HCT116 (cell line): ENCODE measurements at regions not wholly inside any gene's neighbourhood (a gene's known extent, or its start where the extent isn't known, plus 50 kb on each side); places are given as distances from the start of the nearest gene placed in this dataset.

Source experiments
- ATAC-seq: fragments of 200-7000 bp; cut with Tn5 transposase; 2 replicates; pipeline ENCODE4 v1.9.1; 2020; ENCODE audit warnings: mild to moderate bottlenecking, moderate library complexity
- BruUV-seq: library from RNA; stranded (reverse); fragments of 400-500 nt; replicated peaks from 2 replicates; lab custom pipeline; 2021; lab: Mats Ljungman, UMichigan
- CTCF ChIA-PET: fragments of 300-600 bp; sonication (Branson Sonifier 250); formaldehyde crosslinking; loops from one replicate; lab custom pipeline; 2021; ENCODE audit warnings: antibody characterized with exemption; lab: Charles Lee
- POLR2A ChIA-PET: fragments of 300-600, 350-600 bp; sonication (Branson Sonifier 250); formaldehyde crosslinking; loops from one replicate; lab custom pipeline; 2021; ENCODE audit warnings: antibody characterized with exemption; lab: Charles Lee
- RAD21 ChIA-PET, 2 experiments: fragments of 300-600 bp; sonication (Branson Sonifier 250); formaldehyde crosslinking; loops; one replicate each; lab custom pipeline; 2023; ENCODE audit warnings: low total read pairs in 2 of 2; ENCODE audit not compliant: uncharacterized antibody in 2 of 2, unreplicated experiment in 2 of 2, low non-redundant PET in 1 of 2; lab: Charles Lee
- DNase-seq: peaks from one replicate; pipeline ENCODE4 v3.0.0-alpha.2; 2010; ENCODE audit warnings: low read depth, low spot score
- H2AFZ ChIP-seq: fragments of 200-600 bp; shearing (Covaris generic), sonication (generic); 2 replicates; pipeline ENCODE4 v1.6.1; 2017; ENCODE audit warnings: low read depth, mixed run types, mixed read lengths, antibody characterized with exemption, low read length; ENCODE audit not compliant: poor library complexity, severe bottlenecking
- H3K27ac ChIP-seq: 2 replicates; pipeline ENCODE4 v1.5.1; 2012; ENCODE audit warnings: low read depth, low read length
- H3K27me3 ChIP-seq: fragments of 200-600 bp; sonication (generic); 2 replicates; pipeline ENCODE4 v1.6.1; 2016; ENCODE audit warnings: mixed run types, low read length, mixed read lengths; ENCODE audit not compliant: insufficient read depth
- H3K36me3 ChIP-seq, 2 experiments: fragments of 200-500 bp in 1 of 2; fragments of 200-600 bp in 1 of 2; sonication (Bioruptor generic) in 1 of 2; sonication (generic) in 1 of 2; 2 replicates each; pipeline versions ENCODE4 v1.5.1 to v1.6.1; 2014 to 2016; ENCODE audit warnings: low read length in 2 of 2, inconsistent platforms in 1 of 2, mixed read lengths in 1 of 2, mixed run types in 1 of 2; ENCODE audit not compliant: insufficient read depth in 2 of 2, control insufficient read depth in 1 of 2
- H3K4me1 ChIP-seq, 2 experiments: fragments of 200-600 bp in 1 of 2; sonication (generic) in 1 of 2; 2 replicates each; pipeline versions ENCODE4 v1.5.1 to v1.6.1; 2012 to 2017; ENCODE audit warnings: low read length in 2 of 2, inconsistent platforms in 1 of 2, mild to moderate bottlenecking in 1 of 2, mixed read lengths in 1 of 2, mixed run types in 1 of 2, moderate library complexity in 1 of 2; ENCODE audit not compliant: insufficient read depth in 2 of 2, control insufficient read depth in 1 of 2
- H3K4me2 ChIP-seq: fragments of 200-600 bp; sonication (generic); 2 replicates; pipeline ENCODE4 v1.6.1; 2017; ENCODE audit warnings: mixed run types, low read length, mixed read lengths
- H3K4me3 ChIP-seq, 2 experiments: fragments of 200-600 bp in 1 of 2; sonication (generic) in 1 of 2; replicated peaks in 1 of 2; 2 replicates each; pipeline ENCODE4 v1.5.1; 2011 to 2016; ENCODE audit warnings: low read length in 2 of 2, control low read depth in 1 of 2, low read depth in 1 of 2, mild to moderate bottlenecking in 1 of 2, mixed read lengths in 1 of 2, mixed run types in 1 of 2
- H3K79me2 ChIP-seq: fragments of 200-600 bp; sonication (generic); 2 replicates; pipeline ENCODE4 v1.6.1; 2017; ENCODE audit warnings: mild to moderate bottlenecking, mixed run types, low read length, moderate library complexity, mixed read lengths; ENCODE audit not compliant: insufficient read depth
- H3K9ac ChIP-seq: fragments of 200-600 bp; sonication (generic); 2 replicates; pipeline ENCODE4 v1.6.1; 2016; ENCODE audit warnings: low read length, mixed read lengths
- H3K9me2 ChIP-seq: fragments of 200-600 bp; sonication (generic), shearing (Covaris generic); 2 replicates; pipeline ENCODE4 v1.6.1; 2017; ENCODE audit warnings: mixed run types, mild to moderate bottlenecking, moderate library complexity; ENCODE audit not compliant: insufficient read depth
- H3K9me3 ChIP-seq, 2 experiments: fragments of 200-500 bp in 1 of 2; fragments of 200-600 bp in 1 of 2; sonication (Bioruptor generic) in 1 of 2; sonication (generic) in 1 of 2; 2 replicates each; pipeline ENCODE4 v1.6.1; 2014 to 2017; ENCODE audit warnings: low read length in 2 of 2, mixed read lengths in 2 of 2, inconsistent platforms in 1 of 2, low read depth in 1 of 2, mild to moderate bottlenecking in 1 of 2, mixed run types in 1 of 2, moderate library complexity in 1 of 2; ENCODE audit not compliant: control insufficient read depth in 1 of 2, insufficient read depth in 1 of 2
- H4K20me1 ChIP-seq: fragments of 200-600 bp; sonication (generic), shearing (Covaris generic); 2 replicates; pipeline ENCODE4 v1.6.1; 2017; ENCODE audit warnings: mixed run types, mild to moderate bottlenecking, moderate library complexity; ENCODE audit not compliant: insufficient read depth
- CBX3 ChIP-seq: IDR thresholded peaks from 2 replicates; pipeline ENCODE4 v1.6.1; 2012; ENCODE audit warnings: low read depth
- EZH2phosphoT487 ChIP-seq: fragments of 200-600 bp; IDR thresholded peaks from 2 replicates; pipeline ENCODE4 v1.6.1; 2018; ENCODE audit warnings: antibody characterized with exemption, borderline replicate concordance
- RAD21 ChIP-seq: IDR thresholded peaks from 2 replicates; pipeline ENCODE4 v1.6.1; 2012; ENCODE audit warnings: low read depth, mild to moderate bottlenecking
- SRF ChIP-seq: IDR thresholded peaks from 2 replicates; pipeline ENCODE4 v1.6.1; 2012; ENCODE audit warnings: low read depth
- intact Hi-C: fragments of 100-400 bp; cut with micrococcal nuclease; formaldehyde crosslinking; loops from 2 replicates; pipeline ENCODE4 v1.10.0; 2022
- TF ChIP-seq, protein P1 (sequence below): IDR thresholded peaks from 2 replicates; pipeline ENCODE4 v1.6.1; 2011; ENCODE audit warnings: mild to moderate bottlenecking, low read length, moderate library complexity; ENCODE audit not compliant: insufficient replicate concordance; ENCODE audit errors: extremely low read depth
- TF ChIP-seq, protein P2 (sequence below): IDR thresholded peaks from 2 replicates; pipeline ENCODE4 v1.6.1; 2012; ENCODE audit warnings: low read depth

DNA sequence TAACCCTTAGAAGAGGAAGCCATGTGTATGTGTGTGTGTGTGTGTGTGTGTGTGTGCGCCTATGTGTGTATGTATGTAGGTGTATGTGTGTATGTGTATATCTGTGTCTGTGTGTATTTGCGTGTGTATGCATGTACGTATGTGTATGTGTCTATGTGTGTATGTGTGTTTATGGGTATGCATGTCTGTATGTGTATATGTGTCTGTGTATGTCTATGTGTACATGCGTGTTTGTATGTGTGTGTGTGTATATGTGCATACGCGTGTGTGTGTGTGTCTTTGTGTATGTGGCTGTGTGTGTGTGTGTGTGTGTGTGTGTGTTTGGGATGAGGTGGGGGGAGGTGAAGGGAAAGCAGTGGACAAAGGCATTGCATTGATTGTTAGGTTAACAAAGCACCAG, 380.2 kb downstream of the HRH4 start:
- Histone ChIP-seq H2AFZ (no peak overlapping the region), H3K9me2 (no peaks in the 10 kb centered on the region), H3K9ac (no peak overlapping the region), H3K36me3 (no peaks in the 10 kb centered on the region), H3K79me2 (no peaks in the 10 kb centered on the region), H3K27me3 (peaks cover 5% of the 10 kb centered on the region), H3K4me3 (no peak overlapping the region), H3K4me2 (no peak overlapping the region), H4K20me1 (no peaks in the 10 kb centered on the region), H3K9me3 (no peaks in the 10 kb centered on the region), H3K4me1 (no peaks in the 10 kb centered on the region), H3K27ac (no peak overlapping the region)
- intact Hi-C loops, result no loop called here
- BruUV-seq, result no TSS peak
- no peak for ATAC-seq
- DNase-seq, result no peak
- TF ChIP-seq CBX3 (no peak), RAD21 (no peak), SRF (no peak), EZH2phosphoT487 (no peak)
- TF ChIP-seq, protein P1, sequence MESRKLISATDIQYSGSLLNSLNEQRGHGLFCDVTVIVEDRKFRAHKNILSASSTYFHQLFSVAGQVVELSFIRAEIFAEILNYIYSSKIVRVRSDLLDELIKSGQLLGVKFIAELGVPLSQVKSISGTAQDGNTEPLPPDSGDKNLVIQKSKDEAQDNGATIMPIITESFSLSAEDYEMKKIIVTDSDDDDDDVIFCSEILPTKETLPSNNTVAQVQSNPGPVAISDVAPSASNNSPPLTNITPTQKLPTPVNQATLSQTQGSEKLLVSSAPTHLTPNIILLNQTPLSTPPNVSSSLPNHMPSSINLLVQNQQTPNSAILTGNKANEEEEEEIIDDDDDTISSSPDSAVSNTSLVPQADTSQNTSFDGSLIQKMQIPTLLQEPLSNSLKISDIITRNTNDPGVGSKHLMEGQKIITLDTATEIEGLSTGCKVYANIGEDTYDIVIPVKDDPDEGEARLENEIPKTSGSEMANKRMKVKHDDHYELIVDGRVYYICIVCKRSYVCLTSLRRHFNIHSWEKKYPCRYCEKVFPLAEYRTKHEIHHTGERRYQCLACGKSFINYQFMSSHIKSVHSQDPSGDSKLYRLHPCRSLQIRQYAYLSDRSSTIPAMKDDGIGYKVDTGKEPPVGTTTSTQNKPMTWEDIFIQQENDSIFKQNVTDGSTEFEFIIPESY, result no peak
- TF ChIP-seq, protein P2, sequence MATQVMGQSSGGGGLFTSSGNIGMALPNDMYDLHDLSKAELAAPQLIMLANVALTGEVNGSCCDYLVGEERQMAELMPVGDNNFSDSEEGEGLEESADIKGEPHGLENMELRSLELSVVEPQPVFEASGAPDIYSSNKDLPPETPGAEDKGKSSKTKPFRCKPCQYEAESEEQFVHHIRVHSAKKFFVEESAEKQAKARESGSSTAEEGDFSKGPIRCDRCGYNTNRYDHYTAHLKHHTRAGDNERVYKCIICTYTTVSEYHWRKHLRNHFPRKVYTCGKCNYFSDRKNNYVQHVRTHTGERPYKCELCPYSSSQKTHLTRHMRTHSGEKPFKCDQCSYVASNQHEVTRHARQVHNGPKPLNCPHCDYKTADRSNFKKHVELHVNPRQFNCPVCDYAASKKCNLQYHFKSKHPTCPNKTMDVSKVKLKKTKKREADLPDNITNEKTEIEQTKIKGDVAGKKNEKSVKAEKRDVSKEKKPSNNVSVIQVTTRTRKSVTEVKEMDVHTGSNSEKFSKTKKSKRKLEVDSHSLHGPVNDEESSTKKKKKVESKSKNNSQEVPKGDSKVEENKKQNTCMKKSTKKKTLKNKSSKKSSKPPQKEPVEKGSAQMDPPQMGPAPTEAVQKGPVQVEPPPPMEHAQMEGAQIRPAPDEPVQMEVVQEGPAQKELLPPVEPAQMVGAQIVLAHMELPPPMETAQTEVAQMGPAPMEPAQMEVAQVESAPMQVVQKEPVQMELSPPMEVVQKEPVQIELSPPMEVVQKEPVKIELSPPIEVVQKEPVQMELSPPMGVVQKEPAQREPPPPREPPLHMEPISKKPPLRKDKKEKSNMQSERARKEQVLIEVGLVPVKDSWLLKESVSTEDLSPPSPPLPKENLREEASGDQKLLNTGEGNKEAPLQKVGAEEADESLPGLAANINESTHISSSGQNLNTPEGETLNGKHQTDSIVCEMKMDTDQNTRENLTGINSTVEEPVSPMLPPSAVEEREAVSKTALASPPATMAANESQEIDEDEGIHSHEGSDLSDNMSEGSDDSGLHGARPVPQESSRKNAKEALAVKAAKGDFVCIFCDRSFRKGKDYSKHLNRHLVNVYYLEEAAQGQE, result no peak
- CTCF ChIA-PET, result no interaction called here
- POLR2A ChIA-PET, result no interaction called here
- RAD21 ChIA-PET, result no interaction called here
